ENCODE measurements at regions not wholly inside any gene's neighbourhood (a gene's known extent, or its start where the extent isn't known, plus 50 kb on each side); places are given as distances from the start of the nearest gene placed in this dataset.

- ChIA-PET SMC1A (ENCODE audit: uncharacterized antibody, unreplicated experiment) (interaction anchor here (0.8 to 9.9 kb wide), 13 partner anchors 12 to 326 kb away, joined by 3 to 193 read pairs (median 8); partner anchors contain the start of genes MRPS6 and SLC5A3), POLR2A (interaction anchor here (0.8 to 6.7 kb wide), 4 partner anchors 19 to 51 kb away, joined by 3 to 57 read pairs (median 3); no protein-coding TSS in a partner anchor), RAD21 (ENCODE audit: unreplicated experiment) (interaction anchor here (1.5 to 8.8 kb wide), 5 partner anchors 46 to 326 kb away, joined by 4 to 145 read pairs (median 66); partner anchors contain the start of genes MRPS6 and SLC5A3), CTCF (interaction anchor here (0.8 to 4.0 kb wide), 6 partner anchors 45 to 610 kb away, joined by 3 to 19 read pairs (median 6); no protein-coding TSS in a partner anchor)
- FAIRE-seq (no peak), DNase-seq (ENCODE audit: low read depth, low spot score) (no peak), ATAC-seq (no peak)
- Histone ChIP-seq H3K27me3 (replicated peaks in 1 of 2; ENCODE audit: control insufficient read depth in 2 of 2, insufficient read depth in 2 of 2, low read length in 1 of 2) (no peaks in the 10 kb centered on the region), H3K4me3 (no peak overlapping the region), H3K4me2 (ENCODE audit: control insufficient read depth, insufficient read depth) (no peak overlapping the region; the same call in 1 of the 2 replicates), H3K9ac (ENCODE audit: control insufficient read depth, insufficient read depth, low read length) (no peak overlapping the region), H2AFZ (ENCODE audit: control insufficient read depth, low read depth, low read length) (no peak overlapping the region), H3K27ac (ENCODE audit: control insufficient read depth, insufficient read depth) (peak overlapping the region; percentile 93; the same call in 1 of the 2 replicates), H3K79me2 (ENCODE audit: control insufficient read depth, insufficient read depth, low read length) (no peaks in the 10 kb centered on the region), H3K4me1 (ENCODE audit: control insufficient read depth, insufficient read depth, low read length) (peaks cover 61% of the 10 kb centered on the region), H4K20me1 (ENCODE audit: control insufficient read depth, insufficient read depth) (no peaks in the 10 kb centered on the region), H3K36me3 (ENCODE audit: control insufficient read depth in 2 of 2, insufficient read depth in 2 of 2, low read length in 1 of 2) (no peaks in the 10 kb centered on the region), H3K9me3 (replicated peaks; ENCODE audit: control insufficient read depth, insufficient read depth, low read length) (peaks cover 3% of the 10 kb centered on the region)
- WGBS (ENCODE audit: insufficient coverage, insufficient replicate concordance, low lambda C conversion rate, missing lambda C conversion rate) = 96% methylated on average over 2 of the region's 2 CpGs
- intact Hi-C loops (cut with micrococcal nuclease; ENCODE audit: unreplicated experiment) (loop anchor here (2.0 kb wide), 2 partner anchors 37 to 53 kb away; no protein-coding TSS in a partner anchor), in situ Hi-C loops (cut with MboI) (loop anchor here (25.0 kb wide), 1 partner anchor 841 kb away; no protein-coding TSS in a partner anchor)
- BruUV-seq (replicated peaks) = no TSS peak
- TF ChIP-seq NFIC (IDR thresholded peaks at IDR 0.05; ENCODE audit: low read depth, low read length) (no peak), RUNX3 (IDR thresholded peaks at IDR 0.05; ENCODE audit: low read length) (no peak), MTA3 (IDR thresholded peaks at IDR 0.05; ENCODE audit: borderline replicate concordance, low read length) (no peak), NFXL1 (IDR thresholded peaks at IDR 0.05; ENCODE audit: borderline replicate concordance) (no peak), TCF12 (IDR thresholded peaks at IDR 0.05; ENCODE audit: low read depth, low read length) (no peak), BCLAF1 (IDR thresholded peaks at IDR 0.05) (no peak), SIX5 (IDR thresholded peaks at IDR 0.05; ENCODE audit: low read depth, low read length, severe bottlenecking) (no peak), RAD51 (IDR thresholded peaks at IDR 0.05) (no peak), CHD2 (IDR thresholded peaks at IDR 0.05; ENCODE audit: borderline replicate concordance, low read depth, low read length) (no peak), PBX3 (IDR thresholded peaks at IDR 0.05; ENCODE audit: insufficient replicate concordance, low read depth, low read length) (no peak), IKZF1 (conservative IDR thresholded peaks at IDR 0.05) (no peak), EZH2 (IDR thresholded peaks at IDR 0.05; ENCODE audit: borderline replicate concordance, control insufficient read depth, low read depth, low read length) (no peak), POLR2A (IDR thresholded peaks at IDR 0.05; ENCODE audit: low read depth, low read length) (no peak), KDM1A (IDR thresholded peaks at IDR 0.05; ENCODE audit: borderline replicate concordance) (no peak), ZNF24 (IDR thresholded peaks at IDR 0.05) (no peak), STAT1 (conservative IDR thresholded peaks at IDR 0.05) (no peak)
- TF ChIP-seq, protein P1, sequence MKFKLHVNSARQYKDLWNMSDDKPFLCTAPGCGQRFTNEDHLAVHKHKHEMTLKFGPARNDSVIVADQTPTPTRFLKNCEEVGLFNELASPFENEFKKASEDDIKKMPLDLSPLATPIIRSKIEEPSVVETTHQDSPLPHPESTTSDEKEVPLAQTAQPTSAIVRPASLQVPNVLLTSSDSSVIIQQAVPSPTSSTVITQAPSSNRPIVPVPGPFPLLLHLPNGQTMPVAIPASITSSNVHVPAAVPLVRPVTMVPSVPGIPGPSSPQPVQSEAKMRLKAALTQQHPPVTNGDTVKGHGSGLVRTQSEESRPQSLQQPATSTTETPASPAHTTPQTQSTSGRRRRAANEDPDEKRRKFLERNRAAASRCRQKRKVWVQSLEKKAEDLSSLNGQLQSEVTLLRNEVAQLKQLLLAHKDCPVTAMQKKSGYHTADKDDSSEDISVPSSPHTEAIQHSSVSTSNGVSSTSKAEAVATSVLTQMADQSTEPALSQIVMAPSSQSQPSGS (IDR thresholded peaks at IDR 0.05; ENCODE audit: low read length) = no peak
- TF ChIP-seq, protein P2, sequence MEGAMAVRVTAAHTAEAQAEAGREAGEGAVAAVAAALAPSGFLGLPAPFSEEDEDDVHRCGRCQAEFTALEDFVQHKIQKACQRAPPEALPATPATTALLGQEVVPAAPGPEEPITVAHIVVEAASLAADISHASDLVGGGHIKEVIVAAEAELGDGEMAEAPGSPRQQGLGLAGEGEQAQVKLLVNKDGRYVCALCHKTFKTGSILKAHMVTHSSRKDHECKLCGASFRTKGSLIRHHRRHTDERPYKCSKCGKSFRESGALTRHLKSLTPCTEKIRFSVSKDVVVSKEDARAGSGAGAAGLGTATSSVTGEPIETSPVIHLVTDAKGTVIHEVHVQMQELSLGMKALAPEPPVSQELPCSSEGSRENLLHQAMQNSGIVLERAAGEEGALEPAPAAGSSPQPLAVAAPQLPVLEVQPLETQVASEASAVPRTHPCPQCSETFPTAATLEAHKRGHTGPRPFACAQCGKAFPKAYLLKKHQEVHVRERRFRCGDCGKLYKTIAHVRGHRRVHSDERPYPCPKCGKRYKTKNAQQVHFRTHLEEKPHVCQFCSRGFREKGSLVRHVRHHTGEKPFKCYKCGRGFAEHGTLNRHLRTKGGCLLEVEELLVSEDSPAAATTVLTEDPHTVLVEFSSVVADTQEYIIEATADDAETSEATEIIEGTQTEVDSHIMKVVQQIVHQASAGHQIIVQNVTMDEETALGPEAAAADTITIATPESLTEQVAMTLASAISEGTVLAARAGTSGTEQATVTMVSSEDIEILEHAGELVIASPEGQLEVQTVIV (IDR thresholded peaks at IDR 0.05; ENCODE audit: borderline replicate concordance, partially characterized antibody) = no peak
Observed at GRCh38 chr21:34021726-34022125, 51.7 kb upstream of the MRPS6 start.

Data from GM12878 (cell line).